GM12878 (cell line): ENCODE measurements at regions not wholly inside any gene's neighbourhood (a gene's known extent, or its start where the extent isn't known, plus 50 kb on each side); places are given as distances from the start of the nearest gene placed in this dataset.

Experiments used
- ATAC-seq: fragments of 200-7000 bp; cut with Tn5 transposase; 3 replicates; pipeline ENCODE4 v1.9.1; 2020; ENCODE audit warnings: mild to moderate bottlenecking, moderate library complexity
- BruUV-seq: library from RNA; stranded (reverse); fragments of 400-500 nt; replicated peaks from 2 replicates; lab custom pipeline; 2021; lab: Mats Ljungman, UMichigan
- CTCF ChIA-PET: fragments of 300-600 bp; sonication (Branson Sonifier 250); formaldehyde crosslinking; extraction: SDS; loops from one replicate; lab custom pipeline; 2021; ENCODE audit warnings: inconsistent platforms; lab: Yijun Ruan, JAX
- POLR2A ChIA-PET: fragments of 350-600 bp; formaldehyde crosslinking; extraction: SDS; loops from one replicate; lab custom pipeline; 2021; ENCODE audit warnings: inconsistent platforms; lab: Charles Lee
- RAD21 ChIA-PET: fragments of 300-600 bp; sonication (Branson Sonifier 250); formaldehyde crosslinking; loops from one replicate; lab custom pipeline; 2023; ENCODE audit warnings: antibody characterized with exemption; ENCODE audit not compliant: unreplicated experiment; lab: Charles Lee
- SMC1A ChIA-PET: fragments of 300-600 bp; sonication (Branson Sonifier 250); formaldehyde crosslinking; loops from one replicate; lab custom pipeline; 2023; ENCODE audit not compliant: unreplicated experiment, uncharacterized antibody; lab: Charles Lee
- DNase-seq: peaks from one replicate; pipeline ENCODE4 v3.0.0-alpha.2; 2011; ENCODE audit warnings: low read depth, low spot score
- FAIRE-seq: peaks from 3 replicates; lab custom pipeline; 2011; peaks lifted over from hg19 to GRCh38; lab: Jason Lieb, UNC
- H2AFZ ChIP-seq: 2 replicates; pipeline ENCODE4 v1.6.0; 2011; ENCODE audit warnings: low read depth, low read length, control low read depth; ENCODE audit not compliant: control insufficient read depth
- H3K27ac ChIP-seq: 2 replicates; pipeline ENCODE4 v1.5.1; 2011; ENCODE audit warnings: control low read depth; ENCODE audit not compliant: control insufficient read depth, insufficient read depth
- H3K27me3 ChIP-seq, 2 experiments: replicated peaks in 1 of 2; 2 replicates each; pipeline versions ENCODE4 v1.6.0 to v1.6.1; 2011; ENCODE audit warnings: low read length in 1 of 2; ENCODE audit not compliant: control insufficient read depth in 2 of 2, insufficient read depth in 2 of 2
- H3K36me3 ChIP-seq, 2 experiments: 2 replicates each; pipeline ENCODE4 v1.5.1; 2011; ENCODE audit warnings: low read length in 1 of 2; ENCODE audit not compliant: control insufficient read depth in 2 of 2, insufficient read depth in 2 of 2
- H3K4me1 ChIP-seq: 2 replicates; pipeline ENCODE4 v1.6.1; 2011; ENCODE audit warnings: mild to moderate bottlenecking, low read length, moderate library complexity, mixed read lengths; ENCODE audit not compliant: control insufficient read depth, insufficient read depth
- H3K4me2 ChIP-seq: 2 replicates; pipeline ENCODE4 v1.6.0; 2011; ENCODE audit warnings: control low read depth; ENCODE audit not compliant: control insufficient read depth, insufficient read depth
- H3K4me3 ChIP-seq: fragments of 200-600 bp; sonication (generic); 2 replicates; pipeline ENCODE4 v1.5.1; 2016
- H3K79me2 ChIP-seq: 2 replicates; pipeline ENCODE4 v1.6.0; 2011; ENCODE audit warnings: low read length; ENCODE audit not compliant: control insufficient read depth, insufficient read depth
- H3K9ac ChIP-seq: 2 replicates; pipeline ENCODE4 v1.8.0; 2011; ENCODE audit warnings: low read length, control low read depth, mixed read lengths; ENCODE audit not compliant: control insufficient read depth, insufficient read depth
- H3K9me3 ChIP-seq: replicated peaks from 3 replicates; pipeline ENCODE4 v1.5.1; 2011; ENCODE audit warnings: mild to moderate bottlenecking, low read length; ENCODE audit not compliant: control insufficient read depth, insufficient read depth
- H4K20me1 ChIP-seq: 2 replicates; pipeline ENCODE4 v1.6.0; 2011; ENCODE audit not compliant: control insufficient read depth, insufficient read depth
- ASH2L ChIP-seq: fragments of 300-600, 200-600 bp; sonication (generic); IDR thresholded peaks from 2 replicates; pipeline ENCODE4 v1.6.1; 2017; ENCODE audit warnings: low read depth, mild to moderate bottlenecking, borderline replicate concordance
- GATAD2B ChIP-seq: fragments of 450-650 bp; conservative IDR thresholded peaks from 2 replicates; pipeline ENCODE4 v1.6.1; 2017; ENCODE audit warnings: low read depth, mild to moderate bottlenecking, moderate library complexity
- IRF3 ChIP-seq: fragments of 450-650 bp; IDR thresholded peaks from 2 replicates; pipeline ENCODE4 v1.6.1; 2014; ENCODE audit warnings: mild to moderate bottlenecking
- IRF4 ChIP-seq: IDR thresholded peaks from 2 replicates; pipeline ENCODE4 v1.6.1; 2011; ENCODE audit warnings: low read depth, low read length
- PAX8 ChIP-seq: fragments of 450-650 bp; IDR thresholded peaks from 2 replicates; pipeline ENCODE4 v1.6.1; 2017; ENCODE audit warnings: mild to moderate bottlenecking, moderate library complexity
- POLR2AphosphoS2 ChIP-seq: IDR thresholded peaks from 2 replicates; pipeline ENCODE4 v1.6.1; 2011; ENCODE audit warnings: low read depth, mild to moderate bottlenecking, low read length, improper control_type of control experiment, moderate library complexity
- RELA ChIP-seq: fragments of 450-650 bp; IDR thresholded peaks from 2 replicates; pipeline ENCODE4 v1.8.0; 2014; ENCODE audit warnings: borderline replicate concordance; ENCODE audit not compliant: partially characterized antibody
- RELB ChIP-seq: fragments of 450-650 bp; IDR thresholded peaks from 2 replicates; pipeline ENCODE4 v1.6.1; 2017; ENCODE audit warnings: low read depth, mild to moderate bottlenecking, moderate library complexity
- SIX5 ChIP-seq: IDR thresholded peaks from 2 replicates; pipeline ENCODE4 v1.6.1; 2011; ENCODE audit warnings: mild to moderate bottlenecking, low read depth, low read length, moderate library complexity; ENCODE audit not compliant: severe bottlenecking
- SUPT20H ChIP-seq: IDR thresholded peaks from 2 replicates; pipeline ENCODE4 v1.6.1; 2011; ENCODE audit warnings: low read depth, mild to moderate bottlenecking, low read length, moderate library complexity, borderline replicate concordance; ENCODE audit not compliant: control insufficient read depth
- ZBTB4 ChIP-seq: fragments of 450-650 bp; formaldehyde crosslinking; IDR thresholded peaks from 2 replicates; pipeline ENCODE4 v1.4.0; 2022; ENCODE audit warnings: mild to moderate bottlenecking, moderate library complexity
- WGBS: methylation state at CpG from one replicate; pipeline ENCODE4 v1.1.6; 2016; ENCODE audit warnings: low lambda C conversion rate; ENCODE audit not compliant: insufficient replicate concordance, insufficient coverage; ENCODE audit errors: missing lambda C conversion rate; 5-methylcytosine and 5-hydroxymethylcytosine counted together
- in situ Hi-C: fragments of 300-500 bp; cut with MboI; formaldehyde crosslinking; loops from 9 replicates; pipeline ENCODE4 v1.14.3; 2018; ENCODE audit warnings: mixed read lengths
- intact Hi-C: fragments of 100-400 bp; cut with micrococcal nuclease; formaldehyde crosslinking; loops from one replicate; pipeline ENCODE4 v1.14.2; 2022; ENCODE audit not compliant: unreplicated experiment

GRCh38 chr17:79183293-79184158 lies 108.9 kb downstream of the ENGASE start (continued):
- no peak for TF ChIP-seq RELB
- no peak for TF ChIP-seq PAX8
- TF ChIP-seq ASH2L = no peak
- no peak for TF ChIP-seq IRF4
- TF ChIP-seq POLR2AphosphoS2 = no peak
- TF ChIP-seq GATAD2B = no peak
- no peak for TF ChIP-seq SUPT20H

GRCh38 chr17:79183043-79183292 lies 108.3 kb downstream of the ENGASE start:
- CTCF ChIA-PET = no interaction called here

More at GRCh38 chr17:79183043-79183292, 108.3 kb downstream of the ENGASE start:
- ATAC-seq = no peak
- H3K36me3 ChIP-seq = no peaks in the 10 kb centered on the region
- ChIA-PET RAD21 (no interaction called here), POLR2A (no interaction called here), SMC1A (no interaction called here)
- H3K4me3 ChIP-seq = no peak overlapping the region
- no peak overlapping the region for H3K4me2 ChIP-seq
- H3K27ac ChIP-seq = no peak overlapping the region
- TF ChIP-seq RELA (no peak), IRF3 (no peak), SIX5 (no peak), ZBTB4 (CRISPR knock-in tag) (no peak)
- no TSS peak for BruUV-seq
- H2AFZ ChIP-seq = no peak overlapping the region
- no peak overlapping the region for H3K9ac ChIP-seq
- DNase-seq = no peak
- H3K27me3 ChIP-seq = peaks cover 0 to 3% of the 10 kb centered on the region in 2 experiments; a peak in 3 of 4 replicates
- 20% methylated on average over 7 of the region's 43 CpGs for WGBS
- in situ Hi-C loops (no loop called here), intact Hi-C loops (no loop called here)
- no peak for FAIRE-seq
- no peaks in the 10 kb centered on the region for H4K20me1 ChIP-seq
- H3K9me3 ChIP-seq = no peaks in the 10 kb centered on the region
- no peaks in the 10 kb centered on the region for H3K4me1 ChIP-seq
- no peaks in the 10 kb centered on the region for H3K79me2 ChIP-seq
